Uterus (tissue), 2 donors: ENCODE measurements at regions not wholly inside any gene's neighbourhood (a gene's known extent, or its start where the extent isn't known, plus 50 kb on each side); places are given as distances from the start of the nearest gene placed in this dataset.

ENCODE experiments used
- POLR2A ChIP-seq, 2 donors: fragments of 450-650 bp; IDR thresholded peaks; one replicate each; pipeline ENCODE4 v1.6.1; 2016; ENCODE audit warnings: antibody characterized with exemption in 2 of 2, mild to moderate bottlenecking in 1 of 2, moderate library complexity in 1 of 2
- TF ChIP-seq, protein P1 (sequence below), 4 experiments: fragments of 200-600 bp in 2 of 4; fragments of 450-650 bp in 2 of 4; sonication (generic) in 2 of 4; IDR thresholded peaks; one replicate each; pipeline ENCODE4 v1.5.1; 2016 to 2019; ENCODE audit warnings: antibody characterized with exemption in 4 of 4, mild to moderate bottlenecking in 2 of 4, moderate library complexity in 1 of 4

DNA sequence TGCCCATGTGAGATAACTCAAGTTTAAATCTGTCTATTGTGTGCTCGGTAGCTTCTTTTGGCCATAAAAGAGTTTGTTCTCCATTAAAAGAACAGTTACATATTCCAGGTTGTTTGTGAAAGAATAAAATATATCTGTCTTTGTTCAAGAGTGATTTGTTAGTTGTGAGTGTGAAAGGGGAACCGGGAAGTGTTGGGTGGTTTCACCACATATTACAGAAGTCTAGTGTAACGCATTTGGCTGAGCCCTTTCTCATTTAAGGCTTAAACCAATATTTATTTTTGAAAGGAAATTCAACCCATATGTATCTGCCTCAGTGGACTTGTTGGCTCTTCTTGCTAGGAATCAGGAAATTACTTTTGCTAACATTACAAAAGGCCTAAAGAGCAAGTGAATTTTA lies 54.1 kb upstream of the DMRTA1 start:
- TF ChIP-seq, protein P1, sequence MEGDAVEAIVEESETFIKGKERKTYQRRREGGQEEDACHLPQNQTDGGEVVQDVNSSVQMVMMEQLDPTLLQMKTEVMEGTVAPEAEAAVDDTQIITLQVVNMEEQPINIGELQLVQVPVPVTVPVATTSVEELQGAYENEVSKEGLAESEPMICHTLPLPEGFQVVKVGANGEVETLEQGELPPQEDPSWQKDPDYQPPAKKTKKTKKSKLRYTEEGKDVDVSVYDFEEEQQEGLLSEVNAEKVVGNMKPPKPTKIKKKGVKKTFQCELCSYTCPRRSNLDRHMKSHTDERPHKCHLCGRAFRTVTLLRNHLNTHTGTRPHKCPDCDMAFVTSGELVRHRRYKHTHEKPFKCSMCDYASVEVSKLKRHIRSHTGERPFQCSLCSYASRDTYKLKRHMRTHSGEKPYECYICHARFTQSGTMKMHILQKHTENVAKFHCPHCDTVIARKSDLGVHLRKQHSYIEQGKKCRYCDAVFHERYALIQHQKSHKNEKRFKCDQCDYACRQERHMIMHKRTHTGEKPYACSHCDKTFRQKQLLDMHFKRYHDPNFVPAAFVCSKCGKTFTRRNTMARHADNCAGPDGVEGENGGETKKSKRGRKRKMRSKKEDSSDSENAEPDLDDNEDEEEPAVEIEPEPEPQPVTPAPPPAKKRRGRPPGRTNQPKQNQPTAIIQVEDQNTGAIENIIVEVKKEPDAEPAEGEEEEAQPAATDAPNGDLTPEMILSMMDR (IDR thresholded peaks at IDR 0.05) = no peak
- no peak for TF ChIP-seq POLR2A (IDR thresholded peaks at IDR 0.05)
